Liver (tissue), 8 donors: ENCODE measurements at regions not wholly inside any gene's neighbourhood (a gene's known extent, or its start where the extent isn't known, plus 50 kb on each side); places are given as distances from the start of the nearest gene placed in this dataset.

Source experiments
- DNase-seq: peaks from one replicate; pipeline ENCODE4 v3.0.0-alpha.2; 2017; ENCODE audit warnings: low spot score
- H3K27ac ChIP-seq, 2 donors: one replicate each; pipeline ENCODE4 v1.7.0; 2013; ENCODE audit warnings: inconsistent platforms in 2 of 2, low read length in 2 of 2, control low read depth in 1 of 2, low read depth in 1 of 2, mild to moderate bottlenecking in 1 of 2
- H3K27me3 ChIP-seq, 4 donors: one replicate each; pipeline versions ENCODE4 v1.6.1 to v1.7.0; 2013; ENCODE audit warnings: low read length in 3 of 4, inconsistent platforms in 1 of 4, mild to moderate bottlenecking in 1 of 4, moderate library complexity in 1 of 4; ENCODE audit not compliant: control insufficient read depth in 4 of 4, insufficient read depth in 4 of 4
- H3K36me3 ChIP-seq, 4 donors: one replicate each; pipeline versions ENCODE4 v1.6.1 to v1.7.0; 2013; ENCODE audit warnings: low read length in 3 of 4, mild to moderate bottlenecking in 3 of 4, low read depth in 1 of 4, moderate library complexity in 1 of 4; ENCODE audit not compliant: control insufficient read depth in 4 of 4, insufficient read depth in 3 of 4
- H3K4me1 ChIP-seq, 4 donors: one replicate each; pipeline versions ENCODE4 v1.6.1 to v1.7.0; 2013; ENCODE audit warnings: low read length in 3 of 4, mild to moderate bottlenecking in 3 of 4, moderate library complexity in 1 of 4; ENCODE audit not compliant: control insufficient read depth in 4 of 4, insufficient read depth in 4 of 4
- H3K4me3 ChIP-seq, 3 donors: one replicate each; pipeline versions ENCODE4 v1.6.1 to v1.7.0; 2013; ENCODE audit warnings: low read length in 3 of 3, control low read depth in 1 of 3, low read depth in 1 of 3, mild to moderate bottlenecking in 1 of 3
- H3K9ac ChIP-seq, 2 donors: one replicate each; pipeline ENCODE4 v1.7.0; 2013; ENCODE audit warnings: low read length in 2 of 2, mild to moderate bottlenecking in 2 of 2, moderate library complexity in 2 of 2, control low read depth in 1 of 2, low read depth in 1 of 2
- H3K9me3 ChIP-seq, 4 donors: one replicate each; pipeline versions ENCODE4 v1.6.1 to v1.7.0; 2013; ENCODE audit warnings: low read length in 3 of 4; ENCODE audit not compliant: control insufficient read depth in 4 of 4
- CTCF ChIP-seq: fragments of 150-350 bp; IDR thresholded peaks from 2 replicates; pipeline ENCODE4 v1.5.1; 2017; ENCODE audit warnings: improper control_type of control experiment, low read depth, low read length; ENCODE audit not compliant: missing input control
- EGR1 ChIP-seq, 2 donors: IDR thresholded peaks; 2 replicates each; pipeline ENCODE4 v1.6.1; 2016 to 2018; ENCODE audit warnings: antibody characterized with exemption in 2 of 2, low read depth in 2 of 2
- FOXA2 ChIP-seq: IDR thresholded peaks from 2 replicates; pipeline ENCODE4 v1.6.1; 2016; ENCODE audit warnings: antibody characterized with exemption
- GABPA ChIP-seq, 2 donors: IDR thresholded peaks in 1 of 2; conservative IDR thresholded peaks in 1 of 2; 2 replicates each; pipeline ENCODE4 v1.6.1; 2016; ENCODE audit warnings: antibody characterized with exemption in 2 of 2, mild to moderate bottlenecking in 1 of 2, moderate library complexity in 1 of 2
- HNF4A ChIP-seq, 2 donors: conservative IDR thresholded peaks; 2 replicates each; pipeline ENCODE4 v1.6.1; 2016; ENCODE audit warnings: antibody characterized with exemption in 2 of 2, mild to moderate bottlenecking in 2 of 2
- HNF4G ChIP-seq: IDR thresholded peaks from 2 replicates; pipeline ENCODE4 v1.6.1; 2016; ENCODE audit warnings: antibody characterized with exemption
- NR2F2 ChIP-seq: IDR thresholded peaks from 2 replicates; pipeline ENCODE4 v1.6.1; 2016; ENCODE audit warnings: antibody characterized with exemption
- RXRA ChIP-seq, 2 donors: IDR thresholded peaks; 2 replicates each; pipeline ENCODE4 v1.6.1; 2017 to 2018; ENCODE audit warnings: antibody characterized with exemption in 2 of 2, mild to moderate bottlenecking in 1 of 2
- SP1 ChIP-seq: IDR thresholded peaks from 2 replicates; pipeline ENCODE4 v1.6.1; 2018; ENCODE audit warnings: antibody characterized with exemption, mild to moderate bottlenecking
- TAF1 ChIP-seq: conservative IDR thresholded peaks from 2 replicates; pipeline ENCODE4 v1.6.1; 2016; ENCODE audit warnings: antibody characterized with exemption, mild to moderate bottlenecking
- ZBTB33 ChIP-seq: IDR thresholded peaks from 2 replicates; pipeline ENCODE4 v1.6.1; 2016; ENCODE audit warnings: antibody characterized with exemption
- WGBS: extraction: QIAGEN DNeasy Blood & Tissue Kit; methylation state at CpG from one replicate; pipeline ENCODE4 v1.1.7; 2013; 5-methylcytosine and 5-hydroxymethylcytosine counted together
- donor health status: healthy.
- donor health status: healthy.
- donor health status: healthy.
- donor health status: healthy.
- donor health status: healthy.

GRCh38 chrX:87727620-87728019 lies 210.0 kb downstream of the KLHL4 start:
- H3K36me3 ChIP-seq: no peaks in the 10 kb centered on the region
- no peaks in the 10 kb centered on the region for H3K4me1 ChIP-seq

GRCh38 chrX:87728024-87728423 lies 210.4 kb downstream of the KLHL4 start:
- no peak overlapping the region for H3K27ac ChIP-seq
- 72% methylated on average over 9 of the region's 9 CpGs for WGBS
- DNase-seq: no peak

More at GRCh38 chrX:87727620-87728019, 210.0 kb downstream of the KLHL4 start:
- no peak for TF ChIP-seq GABPA (IDR thresholded peaks at IDR 0.05 in 1 of 2, conservative IDR thresholded peaks at IDR 0.05 in 1 of 2)
- no peak for DNase-seq
- Histone ChIP-seq H3K27ac (no peak overlapping the region), H3K27me3 (no peaks in the 10 kb centered on the region), H3K9ac (no peak overlapping the region), H3K9me3 (no peaks in the 10 kb centered on the region), H3K4me3 (no peak overlapping the region)
- 57% methylated on average over 3 of the region's 3 CpGs for WGBS

GRCh38 chrX:87728459-87728858 lies 210.9 kb downstream of the KLHL4 start:
- H3K9me3 ChIP-seq: no peaks in the 10 kb centered on the region
- no peak for TF ChIP-seq RXRA (IDR thresholded peaks at IDR 0.05)
- H3K4me1 ChIP-seq: no peaks in the 10 kb centered on the region
- WGBS: 88% methylated on average over 7 of the region's 7 CpGs
- DNase-seq: no peak
- H3K4me3 ChIP-seq: no peak overlapping the region
- H3K36me3 ChIP-seq: no peaks in the 10 kb centered on the region
- no peak overlapping the region for H3K9ac ChIP-seq
- no peaks in the 10 kb centered on the region for H3K27me3 ChIP-seq
- no peak overlapping the region for H3K27ac ChIP-seq

More at GRCh38 chrX:87728024-87728423, 210.4 kb downstream of the KLHL4 start:
- H3K36me3 ChIP-seq: no peaks in the 10 kb centered on the region
- no peaks in the 10 kb centered on the region for H3K9me3 ChIP-seq
- H3K4me1 ChIP-seq: no peaks in the 10 kb centered on the region
- H3K4me3 ChIP-seq: no peak overlapping the region
- H3K27me3 ChIP-seq: no peaks in the 10 kb centered on the region
- H3K9ac ChIP-seq: no peak overlapping the region
- TF ChIP-seq HNF4A (conservative IDR thresholded peaks at IDR 0.05): no peak
- no peak for TF ChIP-seq EGR1 (IDR thresholded peaks at IDR 0.05; ENCODE audit: low read depth in 2 of 2)
- no peak for TF ChIP-seq NR2F2
- TF ChIP-seq HNF4G: no peak
- TF ChIP-seq ZBTB33: no peak
- TF ChIP-seq GABPA (IDR thresholded peaks at IDR 0.05 in 1 of 2, conservative IDR thresholded peaks at IDR 0.05 in 1 of 2): no peak
- no peak for TF ChIP-seq RXRA (IDR thresholded peaks at IDR 0.05)
- no peak for TF ChIP-seq TAF1
- TF ChIP-seq FOXA2: no peak

- no peak overlapping the region for H3K27ac ChIP-seq
- H3K4me1 ChIP-seq: no peaks in the 10 kb centered on the region
- H3K9me3 ChIP-seq: no peaks in the 10 kb centered on the region
- no peak for DNase-seq
- no peaks in the 10 kb centered on the region for H3K27me3 ChIP-seq
- H3K9ac ChIP-seq: no peak overlapping the region
- no peak overlapping the region for H3K4me3 ChIP-seq
- H3K36me3 ChIP-seq: no peaks in the 10 kb centered on the region
- TF ChIP-seq NR2F2 (no peak), HNF4A (conservative IDR thresholded peaks at IDR 0.05) (no peak), FOXA2 (no peak), ZBTB33 (no peak), GABPA (IDR thresholded peaks at IDR 0.05 in 1 of 2, conservative IDR thresholded peaks at IDR 0.05 in 1 of 2) (no peak), CTCF (no peak), TAF1 (no peak), SP1 (no peak), EGR1 (IDR thresholded peaks at IDR 0.05; ENCODE audit: low read depth in 2 of 2) (no peak), RXRA (IDR thresholded peaks at IDR 0.05) (no peak)
These were observed 214.5 kb downstream of the KLHL4 start for GRCh38 chrX:87732133-87732532.
